Mesenchymal stem cell (in vitro differentiated cells and primary cell): ENCODE measurements at regions not wholly inside any gene's neighbourhood (a gene's known extent, or its start where the extent isn't known, plus 50 kb on each side); places are given as distances from the start of the nearest gene placed in this dataset.
A peak's percentile ranks its signal among the peaks of the same experiment; 100 is the strongest.

Experiments
- DNase-seq: peaks from one replicate; pipeline ENCODE4 v3.0.0-alpha.2; 2013
- H2AFZ ChIP-seq: one replicate; pipeline ENCODE4 v1.6.1; 2013; ENCODE audit warnings: low read depth, mild to moderate bottlenecking, control low read depth, inconsistent platforms, low read length, moderate library complexity
- H2AK5ac ChIP-seq: 2 replicates; pipeline ENCODE4 v1.6.1; 2013; ENCODE audit warnings: low read length, moderate library complexity, mild to moderate bottlenecking, inconsistent platforms; ENCODE audit not compliant: severe bottlenecking
- H2BK120ac ChIP-seq: one replicate; pipeline ENCODE4 v1.6.1; 2013; ENCODE audit warnings: low read depth, mild to moderate bottlenecking, inconsistent platforms, low read length, moderate library complexity
- H2BK12ac ChIP-seq, 2 experiments: one replicate each; pipeline ENCODE4 v1.6.1; 2013; ENCODE audit warnings: inconsistent platforms in 2 of 2, low read length in 2 of 2, mild to moderate bottlenecking in 2 of 2, moderate library complexity in 2 of 2, control low read depth in 1 of 2
- H2BK15ac ChIP-seq: one replicate; pipeline ENCODE4 v1.6.1; 2013; ENCODE audit warnings: mild to moderate bottlenecking, low read depth, inconsistent platforms; ENCODE audit not compliant: poor library complexity, severe bottlenecking
- H2BK5ac ChIP-seq: 2 replicates; pipeline ENCODE4 v1.6.1; 2013; ENCODE audit warnings: low read depth, mild to moderate bottlenecking, low read length, control low read depth, inconsistent platforms; ENCODE audit not compliant: poor library complexity, severe bottlenecking
- H3K14ac ChIP-seq, 2 experiments: one replicate each; pipeline ENCODE4 v1.6.1; 2013; ENCODE audit warnings: inconsistent platforms in 2 of 2, low read length in 2 of 2, control low read depth in 1 of 2, mild to moderate bottlenecking in 1 of 2, moderate library complexity in 1 of 2
- H3K18ac ChIP-seq, 2 experiments: one replicate each; pipeline ENCODE4 v1.6.1; 2013; ENCODE audit warnings: inconsistent platforms in 2 of 2, low read length in 2 of 2, control low read depth in 1 of 2, low read depth in 1 of 2, mild to moderate bottlenecking in 1 of 2
- H3K23ac ChIP-seq, 2 experiments: one replicate each; pipeline ENCODE4 v1.6.1; 2013; ENCODE audit warnings: inconsistent platforms in 2 of 2, low read length in 2 of 2, mild to moderate bottlenecking in 2 of 2, moderate library complexity in 2 of 2, control low read depth in 1 of 2
- H3K27ac ChIP-seq: 2 replicates; pipeline ENCODE4 v1.5.1; 2013; ENCODE audit warnings: mild to moderate bottlenecking, moderate library complexity, low read length, control low read depth, inconsistent platforms; ENCODE audit not compliant: poor library complexity, severe bottlenecking
- H3K27me3 ChIP-seq, 2 experiments: 2 replicates each; pipeline versions ENCODE4 v1.6.1 to v1.7.0; 2013; ENCODE audit warnings: low read length in 2 of 2, mild to moderate bottlenecking in 2 of 2, moderate library complexity in 2 of 2, control low read depth in 1 of 2, inconsistent platforms in 1 of 2; ENCODE audit not compliant: control insufficient read depth in 1 of 2, insufficient read depth in 1 of 2
- H3K36me3 ChIP-seq, 2 experiments: 2 replicates each; pipeline versions ENCODE4 v1.6.1 to v1.7.0; 2013; ENCODE audit warnings: low read length in 2 of 2, control low read depth in 1 of 2, inconsistent platforms in 1 of 2, low read depth in 1 of 2, mild to moderate bottlenecking in 1 of 2; ENCODE audit not compliant: insufficient read depth in 2 of 2, control insufficient read depth in 1 of 2
- H3K4ac ChIP-seq, 2 experiments: one replicate each; pipeline ENCODE4 v1.6.1; 2013; ENCODE audit warnings: inconsistent platforms in 2 of 2, low read length in 2 of 2, mild to moderate bottlenecking in 2 of 2, moderate library complexity in 2 of 2, control low read depth in 1 of 2, low read depth in 1 of 2
- H3K4me1 ChIP-seq: 2 replicates; pipeline ENCODE4 v1.6.1; 2013; ENCODE audit warnings: low read depth, low read length, control low read depth; ENCODE audit not compliant: control insufficient read depth, insufficient read depth
- H3K4me2 ChIP-seq: 2 replicates; pipeline ENCODE4 v1.6.1; 2013; ENCODE audit warnings: low read length, mild to moderate bottlenecking, inconsistent platforms; ENCODE audit not compliant: poor library complexity, severe bottlenecking
- H3K4me3 ChIP-seq, 2 experiments: 2 replicates each; pipeline versions ENCODE4 v1.5.1 to v1.7.0; 2013; ENCODE audit warnings: low read length in 2 of 2, mild to moderate bottlenecking in 2 of 2, control low read depth in 1 of 2, low read depth in 1 of 2; ENCODE audit not compliant: insufficient read depth in 1 of 2
- H3K79me1 ChIP-seq: replicated peaks from 2 replicates; pipeline ENCODE4 v1.6.1; 2013; ENCODE audit warnings: mild to moderate bottlenecking, control low read depth, low read length, inconsistent platforms; ENCODE audit not compliant: poor library complexity, severe bottlenecking
- H3K9ac ChIP-seq: 2 replicates; pipeline ENCODE4 v1.7.0; 2013; ENCODE audit warnings: mild to moderate bottlenecking, low read length, moderate library complexity
- H3K9me3 ChIP-seq: 2 replicates; pipeline ENCODE4 v1.7.0; 2013; ENCODE audit warnings: mild to moderate bottlenecking, low read length; ENCODE audit not compliant: control insufficient read depth
- H4K8ac ChIP-seq: one replicate; pipeline ENCODE4 v1.6.1; 2013; ENCODE audit warnings: inconsistent platforms, mild to moderate bottlenecking, low read length, moderate library complexity
- H4K91ac ChIP-seq: one replicate; pipeline ENCODE4 v1.6.1; 2013; ENCODE audit warnings: mild to moderate bottlenecking, low read length, inconsistent platforms
- WGBS: methylation state at CpG from one replicate; pipeline ENCODE4 v1.1.7; 2013; ENCODE audit warnings: mixed read lengths; 5-methylcytosine and 5-hydroxymethylcytosine counted together

GRCh38 chr6:97412511-97412910 is 129.5 kb upstream of the MMS22L start:
- no peak overlapping the region for H2BK120ac ChIP-seq
- H3K14ac ChIP-seq: no peak overlapping the region
- no peaks in the 10 kb centered on the region for H3K9me3 ChIP-seq
- no peaks in the 10 kb centered on the region for H3K79me1 ChIP-seq
- no peak overlapping the region for H2BK12ac ChIP-seq
- no peak for DNase-seq
- H3K4ac ChIP-seq: no peak overlapping the region
- no peaks in the 10 kb centered on the region for H3K36me3 ChIP-seq
- no peak overlapping the region for H2BK5ac ChIP-seq
- no peaks in the 10 kb centered on the region for H3K27me3 ChIP-seq
- H4K8ac ChIP-seq: no peak overlapping the region
- no peaks in the 10 kb centered on the region for H3K4me1 ChIP-seq
- no peak overlapping the region for H3K4me3 ChIP-seq
- H3K23ac ChIP-seq: no peak overlapping the region
- H3K9ac ChIP-seq: no peak overlapping the region
- no peak overlapping the region for H3K27ac ChIP-seq
- no peak overlapping the region for H4K91ac ChIP-seq
- no peak overlapping the region for H2AFZ ChIP-seq
- H3K18ac ChIP-seq: no peak overlapping the region
- no peak overlapping the region for H2AK5ac ChIP-seq
- WGBS: 43% methylated on average over 1 of the region's 1 CpG
- H2BK15ac ChIP-seq: no peak overlapping the region
- no peak overlapping the region for H3K4me2 ChIP-seq

- no peak overlapping the region for H3K18ac ChIP-seq
- no peak overlapping the region for H4K91ac ChIP-seq
- H3K4me3 ChIP-seq: no peak overlapping the region
- no peaks in the 10 kb centered on the region for H3K27me3 ChIP-seq
- H4K8ac ChIP-seq: no peak overlapping the region
- H3K79me1 ChIP-seq: no peaks in the 10 kb centered on the region
- no peak overlapping the region for H2BK12ac ChIP-seq
- H3K9me3 ChIP-seq: peaks cover 11% of the 10 kb centered on the region
- H2BK5ac ChIP-seq: no peak overlapping the region
- H3K14ac ChIP-seq: no peak overlapping the region
- H3K27ac ChIP-seq: no peak overlapping the region
- no peak overlapping the region for H2BK120ac ChIP-seq
- no peak overlapping the region for H2AFZ ChIP-seq
- WGBS: 55% methylated on average over 1 of the region's 1 CpG
- no peaks in the 10 kb centered on the region for H3K4me1 ChIP-seq
- no peak overlapping the region for H2AK5ac ChIP-seq
- no peak overlapping the region for H2BK15ac ChIP-seq
- H3K23ac ChIP-seq: no peak overlapping the region
- H3K4ac ChIP-seq: no peak overlapping the region
- H3K4me2 ChIP-seq: no peak overlapping the region
- no peaks in the 10 kb centered on the region for H3K36me3 ChIP-seq
- no peak overlapping the region for H3K9ac ChIP-seq
- no peak for DNase-seq
These were observed 139.2 kb upstream of the MMS22L start for GRCh38 chr6:97422171-97422570.

- Histone ChIP-seq H2AFZ (no peak overlapping the region), H4K8ac (no peak overlapping the region), H3K27me3 (no peaks in the 10 kb centered on the region), H3K79me1 (no peaks in the 10 kb centered on the region), H3K23ac (no peak overlapping the region), H2BK120ac (no peak overlapping the region), H3K4me1 (no peaks in the 10 kb centered on the region), H3K9ac (no peak overlapping the region), H3K14ac (no peak overlapping the region), H3K4me2 (no peak overlapping the region), H3K4ac (no peak overlapping the region), H3K18ac (no peak overlapping the region), H2BK15ac (no peak overlapping the region), H3K4me3 (no peak overlapping the region), H2BK5ac (no peak overlapping the region), H2AK5ac (no peak overlapping the region), H3K9me3 (peaks cover 11% of the 10 kb centered on the region), H3K27ac (no peak overlapping the region), H3K36me3 (no peaks in the 10 kb centered on the region), H2BK12ac (no peak overlapping the region), H4K91ac (no peak overlapping the region)
- no peak for DNase-seq
These were observed 140.2 kb upstream of the MMS22L start for GRCh38 chr6:97423190-97423589.

GRCh38 chr6:97427648-97428047 is 144.6 kb upstream of the MMS22L start:
- no peak overlapping the region for H3K14ac ChIP-seq
- no peaks in the 10 kb centered on the region for H3K36me3 ChIP-seq
- H2AFZ ChIP-seq: no peak overlapping the region
- H3K4me2 ChIP-seq: no peak overlapping the region
- H3K9me3 ChIP-seq: no peaks in the 10 kb centered on the region
- H3K4ac ChIP-seq: no peak overlapping the region
- no peak overlapping the region for H3K23ac ChIP-seq
- no peak overlapping the region for H2BK5ac ChIP-seq
- no peak overlapping the region for H2BK12ac ChIP-seq
- no peak overlapping the region for H3K4me3 ChIP-seq
- H4K8ac ChIP-seq: no peak overlapping the region
- H4K91ac ChIP-seq: no peak overlapping the region
- H3K79me1 ChIP-seq: no peaks in the 10 kb centered on the region
- DNase-seq: no peak
- H3K18ac ChIP-seq: no peak overlapping the region
- H2AK5ac ChIP-seq: no peak overlapping the region
- H3K27ac ChIP-seq: peak overlapping the region; percentile 62
- H3K27me3 ChIP-seq: no peaks in the 10 kb centered on the region
- H2BK120ac ChIP-seq: no peak overlapping the region
- H3K9ac ChIP-seq: no peak overlapping the region
- no peaks in the 10 kb centered on the region for H3K4me1 ChIP-seq
- H2BK15ac ChIP-seq: no peak overlapping the region
